Common myeloid progenitor, CD34-positive (primary cell): ENCODE measurements at regions not wholly inside any gene's neighbourhood (a gene's known extent, or its start where the extent isn't known, plus 50 kb on each side); places are given as distances from the start of the nearest gene placed in this dataset.

Experiments used
- CTCF ChIA-PET: fragments of 350-600 bp; sonication (Branson Sonifier 250); formaldehyde crosslinking; loops from one replicate; lab custom pipeline; 2021; ENCODE audit warnings: antibody characterized with exemption; lab: Charles Lee
- POLR2A ChIA-PET: fragments of 350-600 bp; sonication (Branson Sonifier 250); formaldehyde crosslinking; loops from one replicate; lab custom pipeline; 2021; ENCODE audit warnings: antibody characterized with exemption; lab: Charles Lee
- DNase-seq, 3 donors: peaks; one replicate each; pipeline versions ENCODE4 v3.0.0 to v3.0.0-alpha.2; 2013
- H3K27ac ChIP-seq, 2 experiments: 1 replicate in 1 of 2; 2 replicates in 1 of 2; pipeline ENCODE4 v1.7.0; 2013; ENCODE audit warnings: inconsistent platforms in 2 of 2, low read length in 2 of 2, mild to moderate bottlenecking in 2 of 2, low read depth in 1 of 2, moderate library complexity in 1 of 2; ENCODE audit not compliant: severe bottlenecking in 2 of 2, insufficient read depth in 1 of 2, poor library complexity in 1 of 2
- H3K27me3 ChIP-seq, 5 experiments: replicated peaks in 2 of 5; 1 replicate in 3 of 5; 2 replicates in 2 of 5; pipeline versions ENCODE4 v1.6.1 to v1.7.0; 2013; ENCODE audit warnings: low read length in 4 of 5, mild to moderate bottlenecking in 2 of 5, moderate library complexity in 2 of 5, inconsistent platforms in 1 of 5; ENCODE audit not compliant: insufficient read depth in 5 of 5, control insufficient read depth in 4 of 5
- H3K36me3 ChIP-seq, 4 experiments: 1 replicate in 2 of 4; 2 replicates in 2 of 4; pipeline versions ENCODE4 v1.6.1 to v1.7.0; 2013; ENCODE audit warnings: low read length in 3 of 4, control low read depth in 1 of 4, mild to moderate bottlenecking in 1 of 4; ENCODE audit not compliant: control insufficient read depth in 4 of 4, insufficient read depth in 4 of 4
- H3K4me1 ChIP-seq, 4 experiments: 1 replicate in 3 of 4; 2 replicates in 1 of 4; pipeline versions ENCODE4 v1.6.1 to v1.7.1; 2013; ENCODE audit warnings: low read length in 3 of 4, mild to moderate bottlenecking in 3 of 4, control low read depth in 1 of 4, inconsistent platforms in 1 of 4, moderate library complexity in 1 of 4; ENCODE audit not compliant: control insufficient read depth in 4 of 4, insufficient read depth in 4 of 4; ENCODE audit errors: control extremely low read depth in 1 of 4
- H3K4me3 ChIP-seq, 7 experiments: 1 replicate in 4 of 7; 2 replicates in 3 of 7; pipeline versions ENCODE4 v1.5.1 to v1.7.0; 2013; ENCODE audit warnings: mild to moderate bottlenecking in 7 of 7, low read length in 6 of 7, moderate library complexity in 6 of 7, inconsistent platforms in 2 of 7, low read depth in 2 of 7, control low read depth in 1 of 7; ENCODE audit not compliant: insufficient read depth in 4 of 7, control insufficient read depth in 1 of 7; ENCODE audit errors: extremely low read depth in 1 of 7
- H3K9me3 ChIP-seq, 5 experiments: 1 replicate in 4 of 5; 2 replicates in 1 of 5; pipeline versions ENCODE4 v1.6.1 to v1.7.1; 2013; ENCODE audit warnings: low read length in 4 of 5, mild to moderate bottlenecking in 2 of 5, inconsistent platforms in 1 of 5, low read depth in 1 of 5, moderate library complexity in 1 of 5; ENCODE audit not compliant: control insufficient read depth in 4 of 5, insufficient read depth in 2 of 5; ENCODE audit errors: control extremely low read depth in 1 of 5
- WGBS: methylation state at CpG from one replicate; pipeline ENCODE4 v1.1.5; 2013; ENCODE audit not compliant: insufficient coverage; 5-methylcytosine and 5-hydroxymethylcytosine counted together

GRCh38 chr4:163273922-163274321 lies 58.5 kb downstream of the NPY1R start:
- CTCF ChIA-PET: no interaction called here
- no peaks in the 10 kb centered on the region for H3K9me3 ChIP-seq
- POLR2A ChIA-PET: no interaction called here

GRCh38 chr4:163273203-163273602 lies 59.2 kb downstream of the NPY1R start:
- no CpG with 5 or more reads among the region's 1 CpG for WGBS
- no peak for DNase-seq
- Histone ChIP-seq H3K27ac (no peak overlapping the region), H3K4me1 (no peaks in the 10 kb centered on the region), H3K4me3 (no peak overlapping the region), H3K36me3 (no peaks in the 10 kb centered on the region), H3K9me3 (no peaks in the 10 kb centered on the region), H3K27me3 (peaks cover 0 to 2% (median 0%) of the 10 kb centered on the region in 5 experiments)
- ChIA-PET CTCF (no interaction called here), POLR2A (no interaction called here)

More at GRCh38 chr4:163273922-163274321, 58.5 kb downstream of the NPY1R start:
- H3K36me3 ChIP-seq: no peaks in the 10 kb centered on the region
- no peaks in the 10 kb centered on the region for H3K4me1 ChIP-seq
- peaks cover 0 to 2% (median 0%) of the 10 kb centered on the region in 5 experiments for H3K27me3 ChIP-seq
- H3K4me3 ChIP-seq: no peak overlapping the region
- 95% methylated on average over 5 of the region's 7 CpGs for WGBS
- H3K27ac ChIP-seq: no peak overlapping the region
- no peak for DNase-seq

- no peak overlapping the region for H3K4me3 ChIP-seq
- H3K4me1 ChIP-seq: no peaks in the 10 kb centered on the region
- CTCF ChIA-PET: no interaction called here
- POLR2A ChIA-PET: no interaction called here
- H3K36me3 ChIP-seq: no peaks in the 10 kb centered on the region
- no peaks in the 10 kb centered on the region for H3K27me3 ChIP-seq
- H3K27ac ChIP-seq: no peak overlapping the region
- 83% methylated on average over 1 of the region's 2 CpGs for WGBS
- DNase-seq: no peak
- H3K9me3 ChIP-seq: no peaks in the 10 kb centered on the region
Measured at GRCh38 chr4:163271555-163272127, 60.8 kb downstream of the NPY1R start.

- no peak overlapping the region for H3K27ac ChIP-seq
- WGBS: 84% methylated on average over 4 of the region's 5 CpGs
- no peak for DNase-seq
- H3K4me1 ChIP-seq: no peaks in the 10 kb centered on the region
- no peaks in the 10 kb centered on the region for H3K27me3 ChIP-seq
- ChIA-PET POLR2A (no interaction called here), CTCF (no interaction called here)
- H3K9me3 ChIP-seq: no peaks in the 10 kb centered on the region
- no peak overlapping the region for H3K4me3 ChIP-seq
- H3K36me3 ChIP-seq: no peaks in the 10 kb centered on the region
Measured at GRCh38 chr4:163269869-163270268, 62.5 kb downstream of the NPY1R start.

GRCh38 chr4:163269166-163269565 lies 63.2 kb downstream of the NPY1R start:
- whole genome bisulfite sequencing: 92% methylated on average over 2 of the region's 2 CpGs
- DNase-seq: no peak
- H3K4me1 ChIP-seq: no peaks in the 10 kb centered on the region
- POLR2A ChIA-PET: no interaction called here
- H3K27me3 ChIP-seq: no peaks in the 10 kb centered on the region
- CTCF ChIA-PET: no interaction called here
- H3K4me3 ChIP-seq: no peak overlapping the region
- H3K27ac ChIP-seq: no peak overlapping the region
- no peaks in the 10 kb centered on the region for H3K36me3 ChIP-seq
- H3K9me3 ChIP-seq: no peaks in the 10 kb centered on the region

- CTCF ChIA-PET: no interaction called here
- WGBS: 100% methylated on average over 1 of the region's 2 CpGs
- Histone ChIP-seq H3K36me3 (no peaks in the 10 kb centered on the region), H3K27me3 (no peaks in the 10 kb centered on the region), H3K4me1 (no peaks in the 10 kb centered on the region), H3K9me3 (no peaks in the 10 kb centered on the region), H3K27ac (no peak overlapping the region), H3K4me3 (no peak overlapping the region)
- no peak for DNase-seq
- POLR2A ChIA-PET: no interaction called here
Measured at GRCh38 chr4:163264934-163265333, 67.5 kb downstream of the NPY1R start.

- Histone ChIP-seq H3K4me3 (no peak overlapping the region), H3K36me3 (no peaks in the 10 kb centered on the region), H3K27ac (no peak overlapping the region), H3K27me3 (no peaks in the 10 kb centered on the region), H3K4me1 (no peaks in the 10 kb centered on the region), H3K9me3 (no peaks in the 10 kb centered on the region)
- no peak for DNase-seq
- ChIA-PET CTCF (no interaction called here), POLR2A (no interaction called here)
- WGBS: 20% methylated on average over 1 of the region's 1 CpG
Measured at GRCh38 chr4:163263606-163264005, 68.8 kb downstream of the NPY1R start.
